ENCODE measurements at regions not wholly inside any gene's neighbourhood (a gene's known extent, or its start where the extent isn't known, plus 50 kb on each side); places are given as distances from the start of the nearest gene placed in this dataset.

DNA sequence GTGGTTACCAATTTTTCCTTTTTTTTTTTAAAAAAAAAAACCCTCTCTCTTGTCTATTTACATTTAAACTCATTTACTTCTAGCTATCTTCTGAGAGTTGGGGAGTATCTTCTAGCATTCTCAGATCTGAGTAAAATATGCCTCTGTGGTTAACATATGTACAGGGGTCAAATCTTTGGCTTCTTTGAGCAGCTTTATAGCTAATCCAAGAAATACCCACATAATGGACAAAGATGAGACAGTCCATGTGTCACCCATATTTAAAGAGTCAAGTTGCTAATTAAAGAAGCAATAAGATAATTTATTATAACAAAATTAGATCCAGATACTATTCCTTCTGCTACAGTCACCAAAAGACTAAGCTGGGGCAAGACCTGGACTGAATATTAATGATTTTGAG lies 139.0 kb upstream of the HNRNPA3 start:
- TF ChIP-seq, protein P1, sequence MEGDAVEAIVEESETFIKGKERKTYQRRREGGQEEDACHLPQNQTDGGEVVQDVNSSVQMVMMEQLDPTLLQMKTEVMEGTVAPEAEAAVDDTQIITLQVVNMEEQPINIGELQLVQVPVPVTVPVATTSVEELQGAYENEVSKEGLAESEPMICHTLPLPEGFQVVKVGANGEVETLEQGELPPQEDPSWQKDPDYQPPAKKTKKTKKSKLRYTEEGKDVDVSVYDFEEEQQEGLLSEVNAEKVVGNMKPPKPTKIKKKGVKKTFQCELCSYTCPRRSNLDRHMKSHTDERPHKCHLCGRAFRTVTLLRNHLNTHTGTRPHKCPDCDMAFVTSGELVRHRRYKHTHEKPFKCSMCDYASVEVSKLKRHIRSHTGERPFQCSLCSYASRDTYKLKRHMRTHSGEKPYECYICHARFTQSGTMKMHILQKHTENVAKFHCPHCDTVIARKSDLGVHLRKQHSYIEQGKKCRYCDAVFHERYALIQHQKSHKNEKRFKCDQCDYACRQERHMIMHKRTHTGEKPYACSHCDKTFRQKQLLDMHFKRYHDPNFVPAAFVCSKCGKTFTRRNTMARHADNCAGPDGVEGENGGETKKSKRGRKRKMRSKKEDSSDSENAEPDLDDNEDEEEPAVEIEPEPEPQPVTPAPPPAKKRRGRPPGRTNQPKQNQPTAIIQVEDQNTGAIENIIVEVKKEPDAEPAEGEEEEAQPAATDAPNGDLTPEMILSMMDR (IDR thresholded peaks at IDR 0.05 in 4 of 5, conservative IDR thresholded peaks at IDR 0.05 in 1 of 5), result no peak
- no peak for TF ChIP-seq POLR2A (IDR thresholded peaks at IDR 0.05)
